Hepatocyte (in vitro differentiated cells): ENCODE measurements at regions not wholly inside any gene's neighbourhood (a gene's known extent, or its start where the extent isn't known, plus 50 kb on each side); places are given as distances from the start of the nearest gene placed in this dataset.

Experiments
- CTCF ChIP-seq: fragments of 200-600 bp; sonication (generic); IDR thresholded peaks from 2 replicates; pipeline ENCODE4 v1.5.1; 2016; ENCODE audit warnings: antibody characterized with exemption, mild to moderate bottlenecking; ENCODE audit not compliant: poor library complexity
- EZH2 ChIP-seq: fragments of 200-600 bp; sonication (generic); IDR thresholded peaks from 2 replicates; pipeline ENCODE4 v1.6.1; 2016; ENCODE audit warnings: antibody characterized with exemption, mild to moderate bottlenecking, borderline replicate concordance
- EZH2phosphoT487 ChIP-seq: fragments of 200-600 bp; sonication (generic); IDR thresholded peaks from one replicate; pipeline ENCODE4 v1.6.1; 2018; ENCODE audit warnings: antibody characterized with exemption, mild to moderate bottlenecking, low read depth, moderate library complexity; ENCODE audit not compliant: unreplicated experiment, severe bottlenecking

DNA sequence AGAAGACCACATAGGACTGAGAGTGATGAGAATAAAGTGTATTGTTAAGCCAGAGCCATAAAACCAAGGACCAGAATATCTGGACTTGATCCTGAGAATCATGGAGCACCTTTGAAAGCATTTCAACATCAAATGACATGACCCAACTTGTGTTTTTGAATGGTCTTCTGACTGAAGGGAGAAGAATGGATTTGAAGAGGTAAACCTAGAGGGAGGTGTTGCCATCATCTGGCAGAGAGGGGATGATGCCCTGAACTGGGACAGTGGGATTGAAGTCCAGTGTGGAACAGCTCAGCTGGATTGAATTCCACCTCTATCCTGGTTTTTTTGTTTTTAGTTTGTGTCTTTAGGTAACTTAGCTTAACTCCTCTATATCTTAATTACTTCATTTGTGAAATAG lies 570.0 kb downstream of the TBC1D32 start:
- no peak for TF ChIP-seq CTCF
- TF ChIP-seq EZH2phosphoT487: no peak
- TF ChIP-seq EZH2: no peak
